Keratinocyte (primary cell): ENCODE measurements at regions not wholly inside any gene's neighbourhood (a gene's known extent, or its start where the extent isn't known, plus 50 kb on each side); places are given as distances from the start of the nearest gene placed in this dataset.

ENCODE experiments used
- DNase-seq: peaks from one replicate; pipeline ENCODE4 v3.0.0-alpha.2; 2011; ENCODE audit warnings: low read depth, missing footprints, low spot score
- FAIRE-seq: peaks from 2 replicates; lab custom pipeline; 2011; peaks lifted over from hg19 to GRCh38; lab: Jason Lieb, UNC
- H2AFZ ChIP-seq: 2 replicates; pipeline ENCODE4 v1.6.0; 2012; ENCODE audit warnings: low read length, control low read depth, inconsistent platforms; ENCODE audit not compliant: control insufficient read depth
- H3K27ac ChIP-seq: 2 replicates; pipeline ENCODE4 v1.5.1; 2011; ENCODE audit warnings: low read length; ENCODE audit not compliant: control insufficient read depth, insufficient read depth
- H3K27me3 ChIP-seq: 3 replicates; pipeline ENCODE4 v1.6.0; 2011; ENCODE audit warnings: low read length; ENCODE audit not compliant: control insufficient read depth, insufficient read depth; ENCODE audit errors: extremely low read depth
- H3K36me3 ChIP-seq, 2 experiments: 2 replicates in 1 of 2; 3 replicates in 1 of 2; pipeline ENCODE4 v1.5.1; 2011; ENCODE audit warnings: low read length in 2 of 2, mild to moderate bottlenecking in 1 of 2; ENCODE audit not compliant: control insufficient read depth in 2 of 2, insufficient read depth in 2 of 2; ENCODE audit errors: extremely low read depth in 1 of 2
- H3K4me1 ChIP-seq: 3 replicates; pipeline ENCODE4 v1.5.1; 2011; ENCODE audit warnings: low read length; ENCODE audit not compliant: control insufficient read depth, insufficient read depth; ENCODE audit errors: extremely low read depth
- H3K4me2 ChIP-seq: 3 replicates; pipeline ENCODE4 v1.6.0; 2011; ENCODE audit warnings: low read depth, low read length; ENCODE audit not compliant: control insufficient read depth, insufficient read depth; ENCODE audit errors: extremely low read depth
- H3K4me3 ChIP-seq, 3 experiments: fragments of 200-600 bp in 1 of 3; sonication (generic) in 1 of 3; 2 replicates in 2 of 3; 3 replicates in 1 of 3; pipeline ENCODE4 v1.5.1; 2011 to 2016; ENCODE audit warnings: low read length in 3 of 3, mild to moderate bottlenecking in 3 of 3, control low read depth in 2 of 3, inconsistent platforms in 1 of 3, low read depth in 1 of 3, mixed read lengths in 1 of 3, mixed run types in 1 of 3, moderate library complexity in 1 of 3; ENCODE audit not compliant: control insufficient read depth in 2 of 3, insufficient read depth in 2 of 3; ENCODE audit errors: extremely low read depth in 1 of 3
- H3K79me2 ChIP-seq: 2 replicates; pipeline ENCODE4 v1.6.0; 2012; ENCODE audit warnings: low read length; ENCODE audit not compliant: control insufficient read depth, insufficient read depth
- H3K9ac ChIP-seq: 3 replicates; pipeline ENCODE4 v1.6.0; 2011; ENCODE audit warnings: low read length; ENCODE audit not compliant: control insufficient read depth, insufficient read depth; ENCODE audit errors: extremely low read depth
- H3K9me1 ChIP-seq: 3 replicates; pipeline ENCODE4 v1.6.0; 2011; ENCODE audit warnings: low read length; ENCODE audit not compliant: control insufficient read depth, insufficient read depth; ENCODE audit errors: extremely low read depth
- H3K9me3 ChIP-seq: 2 replicates; pipeline ENCODE4 v1.5.1; 2012; ENCODE audit warnings: low read depth, low read length; ENCODE audit not compliant: control insufficient read depth
- H4K20me1 ChIP-seq: 3 replicates; pipeline ENCODE4 v1.6.0; 2011; ENCODE audit warnings: low read length; ENCODE audit not compliant: control insufficient read depth, insufficient read depth; ENCODE audit errors: extremely low read depth
- EZH2 ChIP-seq: IDR thresholded peaks from one replicate; pipeline ENCODE4 v1.6.1; 2012; ENCODE audit warnings: inconsistent platforms, mild to moderate bottlenecking, low read length, moderate library complexity
- dilution Hi-C: fragments of 300-500 bp; cut with MboI; formaldehyde crosslinking; loops from one replicate; pipeline ENCODE4 v1.7.0; 2020; ENCODE audit warnings: low sequenced_read_pairs; ENCODE audit not compliant: extremely low pct_ligation_motif_present
- TF ChIP-seq, protein P1 (sequence below), 3 experiments: IDR thresholded peaks in 1 of 3; conservative IDR thresholded peaks in 1 of 3; optimal IDR thresholded peaks in 1 of 3; 2 replicates in 2 of 3; 3 replicates in 1 of 3; pipeline versions ENCODE3 to v1.5.1; 2011; ENCODE audit warnings: low read length in 3 of 3, mild to moderate bottlenecking in 3 of 3, moderate library complexity in 2 of 3, control low read depth in 1 of 3, inconsistent platforms in 1 of 3; ENCODE audit not compliant: insufficient read depth in 2 of 3; ENCODE audit errors: extremely low read depth in 1 of 3

DNA sequence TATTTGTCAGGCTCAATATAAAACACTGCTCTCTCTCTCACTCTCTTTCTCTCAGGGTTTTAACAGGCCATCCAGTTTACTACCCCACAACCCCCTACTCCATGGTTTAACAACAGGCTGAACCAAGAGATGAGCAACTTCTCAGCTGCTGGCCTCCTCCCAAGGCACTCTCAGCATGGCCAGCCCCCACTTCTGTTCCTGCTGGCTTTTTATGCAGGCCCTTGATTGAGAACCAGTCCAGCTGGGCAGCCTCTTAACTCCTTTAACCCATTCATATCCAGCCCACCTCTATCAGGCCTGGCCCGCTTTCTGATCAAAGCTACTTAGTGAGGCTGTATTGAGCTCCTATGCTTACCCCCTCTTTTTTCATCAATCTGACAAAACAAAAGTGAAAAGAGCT, 346.8 kb upstream of the POU3F2 start:
- H4K20me1 ChIP-seq: no peaks in the 10 kb centered on the region
- no peak overlapping the region for H3K9ac ChIP-seq
- no peak overlapping the region for H3K27ac ChIP-seq
- H3K9me1 ChIP-seq: no peaks in the 10 kb centered on the region
- no peak overlapping the region for H2AFZ ChIP-seq
- no peaks in the 10 kb centered on the region for H3K4me1 ChIP-seq
- no peak overlapping the region for H3K4me3 ChIP-seq
- no peaks in the 10 kb centered on the region for H3K36me3 ChIP-seq
- DNase-seq (no peak), FAIRE-seq (no peak)
- no peak for TF ChIP-seq EZH2
- TF ChIP-seq, protein P1, sequence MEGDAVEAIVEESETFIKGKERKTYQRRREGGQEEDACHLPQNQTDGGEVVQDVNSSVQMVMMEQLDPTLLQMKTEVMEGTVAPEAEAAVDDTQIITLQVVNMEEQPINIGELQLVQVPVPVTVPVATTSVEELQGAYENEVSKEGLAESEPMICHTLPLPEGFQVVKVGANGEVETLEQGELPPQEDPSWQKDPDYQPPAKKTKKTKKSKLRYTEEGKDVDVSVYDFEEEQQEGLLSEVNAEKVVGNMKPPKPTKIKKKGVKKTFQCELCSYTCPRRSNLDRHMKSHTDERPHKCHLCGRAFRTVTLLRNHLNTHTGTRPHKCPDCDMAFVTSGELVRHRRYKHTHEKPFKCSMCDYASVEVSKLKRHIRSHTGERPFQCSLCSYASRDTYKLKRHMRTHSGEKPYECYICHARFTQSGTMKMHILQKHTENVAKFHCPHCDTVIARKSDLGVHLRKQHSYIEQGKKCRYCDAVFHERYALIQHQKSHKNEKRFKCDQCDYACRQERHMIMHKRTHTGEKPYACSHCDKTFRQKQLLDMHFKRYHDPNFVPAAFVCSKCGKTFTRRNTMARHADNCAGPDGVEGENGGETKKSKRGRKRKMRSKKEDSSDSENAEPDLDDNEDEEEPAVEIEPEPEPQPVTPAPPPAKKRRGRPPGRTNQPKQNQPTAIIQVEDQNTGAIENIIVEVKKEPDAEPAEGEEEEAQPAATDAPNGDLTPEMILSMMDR (optimal IDR thresholded peaks at IDR 0.05 in 1 of 3, IDR thresholded peaks at IDR 0.05 in 1 of 3, conservative IDR thresholded peaks at IDR 0.05 in 1 of 3; ENCODE audit: extremely low read depth in 1 of 3, insufficient read depth in 2 of 3, low read length in 3 of 3): no peak
- dilution Hi-C loops: no loop called here
- no peak overlapping the region for H3K4me2 ChIP-seq
- H3K27me3 ChIP-seq: no peaks in the 10 kb centered on the region
- no peaks in the 10 kb centered on the region for H3K9me3 ChIP-seq
- H3K79me2 ChIP-seq: no peaks in the 10 kb centered on the region

DNA sequence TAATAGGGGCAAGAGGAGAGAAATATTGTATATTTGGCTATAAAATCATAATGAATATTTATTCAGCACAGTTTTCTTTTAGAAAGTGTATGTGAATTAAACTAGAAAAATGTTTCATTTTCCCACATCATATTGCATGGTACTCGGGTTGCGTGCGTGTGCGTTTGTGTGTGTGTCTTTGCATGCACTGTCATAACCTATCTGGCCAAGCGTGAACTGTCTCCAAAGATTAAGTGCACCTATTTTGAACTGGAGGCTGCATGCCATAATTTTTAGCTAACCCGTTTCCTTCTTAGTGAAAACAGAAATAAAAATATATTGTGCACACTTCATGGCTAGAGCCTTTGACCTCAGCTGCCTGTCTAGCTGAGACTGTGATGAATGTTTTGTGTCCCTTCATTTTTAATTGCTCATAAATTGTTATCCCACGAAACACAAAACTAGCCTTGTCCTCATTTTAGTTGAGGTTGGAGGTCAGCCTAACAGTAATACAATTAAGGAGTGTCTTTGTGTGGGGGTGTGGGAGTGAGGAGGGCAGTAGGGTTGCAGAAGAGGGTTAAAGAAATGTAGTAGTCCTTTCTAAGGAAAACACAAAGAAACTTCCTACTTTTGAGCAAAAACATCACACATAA, 336.1 kb upstream of the POU3F2 start:
- Histone ChIP-seq H3K4me1 (no peaks in the 10 kb centered on the region), H3K27me3 (no peaks in the 10 kb centered on the region), H3K9me3 (no peaks in the 10 kb centered on the region), H3K4me3 (no peak overlapping the region), H4K20me1 (no peaks in the 10 kb centered on the region), H3K36me3 (no peaks in the 10 kb centered on the region), H3K9me1 (no peaks in the 10 kb centered on the region), H3K4me2 (no peak overlapping the region), H3K27ac (no peak overlapping the region), H2AFZ (no peak overlapping the region), H3K79me2 (no peaks in the 10 kb centered on the region), H3K9ac (no peak overlapping the region)
- DNase-seq (no peak), FAIRE-seq (no peak)
- dilution Hi-C loops: no loop called here
- TF ChIP-seq, protein P1 (optimal IDR thresholded peaks at IDR 0.05 in 1 of 3, IDR thresholded peaks at IDR 0.05 in 1 of 3, conservative IDR thresholded peaks at IDR 0.05 in 1 of 3; ENCODE audit: extremely low read depth in 1 of 3, insufficient read depth in 2 of 3, low read length in 3 of 3): no peak
- TF ChIP-seq EZH2: no peak
